H1 (cell line): ENCODE measurements at regions not wholly inside any gene's neighbourhood (a gene's known extent, or its start where the extent isn't known, plus 50 kb on each side); places are given as distances from the start of the nearest gene placed in this dataset.

Experiments used
- CTCF ChIA-PET: fragments of 300-600 bp; sonication (Branson Sonifier 250); formaldehyde crosslinking; loops from one replicate; lab custom pipeline; 2021; ENCODE audit not compliant: partially characterized antibody; lab: Charles Lee
- POLR2A ChIA-PET: fragments of 300-600 bp; sonication (Branson Sonifier 250); formaldehyde crosslinking; loops from one replicate; lab custom pipeline; 2021; ENCODE audit warnings: inconsistent platforms; ENCODE audit not compliant: partially characterized antibody; lab: Charles Lee
- DNase-seq, 2 experiments: peaks; one replicate each; pipeline versions ENCODE4 v3.0.0 to v3.0.0-alpha.2; 2010 to 2022; ENCODE audit warnings: low spot score in 2 of 2, low read depth in 1 of 2, mixed read lengths in 1 of 2
- FAIRE-seq: peaks from 2 replicates; lab custom pipeline; 2011; peaks lifted over from hg19 to GRCh38; lab: Jason Lieb, UNC
- H2AFZ ChIP-seq: 2 replicates; pipeline ENCODE4 v1.8.1; 2012; ENCODE audit warnings: low read length, inconsistent platforms
- H2AK5ac ChIP-seq: 2 replicates; pipeline ENCODE4 v1.6.1; 2013; ENCODE audit warnings: low read depth, low read length
- H2BK120ac ChIP-seq: replicated peaks from 2 replicates; pipeline ENCODE3; 2013; ENCODE audit warnings: low read depth, low read length, inconsistent platforms
- H2BK12ac ChIP-seq: 2 replicates; pipeline ENCODE4 v1.6.1; 2013; ENCODE audit warnings: low read depth, low read length
- H2BK15ac ChIP-seq: 2 replicates; pipeline ENCODE4 v1.6.1; 2013; ENCODE audit warnings: low read length
- H2BK20ac ChIP-seq: 2 replicates; pipeline ENCODE4 v1.6.1; 2013; ENCODE audit warnings: low read length
- H2BK5ac ChIP-seq: 2 replicates; pipeline ENCODE4 v1.6.1; 2013; ENCODE audit warnings: low read depth, low read length
- H3K14ac ChIP-seq: 2 replicates; pipeline ENCODE4 v1.6.1; 2013; ENCODE audit warnings: inconsistent platforms; ENCODE audit not compliant: insufficient read length
- H3K18ac ChIP-seq: 2 replicates; pipeline ENCODE4 v1.6.1; 2013; ENCODE audit warnings: low read length; ENCODE audit errors: extremely low read depth
- H3K23ac ChIP-seq: 2 replicates; pipeline ENCODE4 v1.6.1; 2013; ENCODE audit warnings: inconsistent platforms; ENCODE audit not compliant: insufficient read length
- H3K23me2 ChIP-seq: 2 replicates; pipeline ENCODE4 v1.6.1; 2013; ENCODE audit warnings: low read depth, low read length
- H3K27ac ChIP-seq: 2 replicates; pipeline ENCODE4 v1.6.1; 2011; ENCODE audit warnings: low read depth, low read length, inconsistent platforms
- H3K27me3 ChIP-seq, 4 experiments: replicated peaks in 1 of 4; 1 replicate in 1 of 4; 2 replicates in 3 of 4; pipeline versions ENCODE4 v1.6.1 to v1.8.1; 2011 to 2013; ENCODE audit warnings: low read length in 3 of 4, mild to moderate bottlenecking in 3 of 4, inconsistent platforms in 2 of 4, mixed read lengths in 2 of 4, moderate library complexity in 1 of 4; ENCODE audit not compliant: control insufficient read depth in 3 of 4, insufficient read depth in 3 of 4; ENCODE audit errors: extremely low read depth in 1 of 4
- H3K36me3 ChIP-seq, 4 experiments: 2 replicates each; pipeline versions ENCODE4 v1.6.1 to v1.8.1; 2011 to 2013; ENCODE audit warnings: mild to moderate bottlenecking in 4 of 4, low read length in 3 of 4, moderate library complexity in 2 of 4, control low read depth in 1 of 4, inconsistent platforms in 1 of 4; ENCODE audit not compliant: insufficient read depth in 4 of 4, control insufficient read depth in 2 of 4
- H3K4ac ChIP-seq: replicated peaks from 2 replicates; pipeline ENCODE3; 2013; ENCODE audit warnings: low read length, low read depth, mixed read lengths, inconsistent platforms; ENCODE audit not compliant: insufficient read length
- H3K4me1 ChIP-seq, 4 experiments: replicated peaks in 1 of 4; 1 replicate in 1 of 4; 2 replicates in 3 of 4; pipeline versions ENCODE4 v1.6.1 to v1.8.1; 2011 to 2013; ENCODE audit warnings: low read length in 3 of 4, inconsistent platforms in 2 of 4, mixed read lengths in 1 of 4; ENCODE audit not compliant: insufficient read depth in 4 of 4, control insufficient read depth in 3 of 4
- H3K4me2 ChIP-seq, 2 experiments: 2 replicates each; pipeline versions ENCODE4 v1.6.1 to v1.8.1; 2011 to 2013; ENCODE audit warnings: low read depth in 2 of 2, low read length in 2 of 2, control low read depth in 1 of 2, inconsistent platforms in 1 of 2, mild to moderate bottlenecking in 1 of 2; ENCODE audit not compliant: insufficient read depth in 1 of 2
- H3K4me3 ChIP-seq, 4 experiments: fragments of 200-600, 300-600 bp in 1 of 4; sonication (generic), shearing (Covaris generic), sonication (Bioruptor Twin) in 1 of 4; 2 replicates each; pipeline versions ENCODE4 v1.5.1 to v1.8.1; 2011 to 2016; ENCODE audit warnings: low read length in 4 of 4, low read depth in 3 of 4, control low read depth in 2 of 4, inconsistent platforms in 2 of 4, mild to moderate bottlenecking in 2 of 4, mixed read lengths in 1 of 4, moderate library complexity in 1 of 4; ENCODE audit not compliant: insufficient read depth in 2 of 4; ENCODE audit errors: extremely low read depth in 1 of 4
- H3K56ac ChIP-seq: replicated peaks from 2 replicates; pipeline ENCODE3; 2013; ENCODE audit warnings: low read depth, mild to moderate bottlenecking, mixed read lengths, low read length, inconsistent platforms; ENCODE audit not compliant: insufficient read length
- H3K79me1 ChIP-seq: 2 replicates; pipeline ENCODE4 v1.6.1; 2013; ENCODE audit warnings: low read depth, low read length, control low read depth
- H3K79me2 ChIP-seq, 2 experiments: 2 replicates each; pipeline versions ENCODE4 v1.6.1 to v1.8.1; 2012 to 2013; ENCODE audit warnings: low read length in 2 of 2, mild to moderate bottlenecking in 2 of 2, inconsistent platforms in 1 of 2; ENCODE audit not compliant: insufficient read depth in 2 of 2, control insufficient read depth in 1 of 2
- H3K9ac ChIP-seq, 4 experiments: replicated peaks in 1 of 4; 1 replicate in 1 of 4; 2 replicates in 3 of 4; pipeline versions ENCODE4 v1.6.1 to v1.8.1; 2011 to 2013; ENCODE audit warnings: low read depth in 3 of 4, low read length in 3 of 4, control low read depth in 2 of 4, mild to moderate bottlenecking in 2 of 4, moderate library complexity in 2 of 4, inconsistent platforms in 1 of 4; ENCODE audit errors: extremely low read depth in 1 of 4
- H3K9me3 ChIP-seq, 2 experiments: 2 replicates each; pipeline versions ENCODE4 v1.6.1 to v1.8.1; 2012 to 2013; ENCODE audit warnings: mild to moderate bottlenecking in 2 of 2, moderate library complexity in 2 of 2, control low read depth in 1 of 2, inconsistent platforms in 1 of 2, low read depth in 1 of 2, low read length in 1 of 2, mixed read lengths in 1 of 2; ENCODE audit not compliant: insufficient read depth in 2 of 2
- H4K20me1 ChIP-seq, 2 experiments: replicated peaks in 1 of 2; 2 replicates each; pipeline versions ENCODE3 to v1.8.1; 2011 to 2013; ENCODE audit warnings: inconsistent platforms in 2 of 2, low read length in 2 of 2, mild to moderate bottlenecking in 1 of 2; ENCODE audit not compliant: insufficient read depth in 2 of 2, control insufficient read depth in 1 of 2
- H4K5ac ChIP-seq: 2 replicates; pipeline ENCODE4 v1.6.1; 2013; ENCODE audit warnings: low read length, low read depth, mixed read lengths, inconsistent platforms; ENCODE audit not compliant: insufficient read length
- H4K8ac ChIP-seq: 2 replicates; pipeline ENCODE4 v1.8.0; 2013; ENCODE audit warnings: mild to moderate bottlenecking, moderate library complexity, low read length, inconsistent platforms; ENCODE audit not compliant: insufficient read depth; ENCODE audit errors: extremely low read depth
- H4K91ac ChIP-seq: replicated peaks from 2 replicates; pipeline ENCODE3; 2013; ENCODE audit warnings: low read length, mixed read lengths, inconsistent platforms; ENCODE audit not compliant: insufficient read length
- CBX8 ChIP-seq: fragments of 300-800, 300-1000 bp; sonication (generic); IDR thresholded peaks from 2 replicates; pipeline ENCODE4 v1.7.1; 2016; ENCODE audit warnings: low read depth, low read length, borderline replicate concordance
- CTCF ChIP-seq, 3 experiments: IDR thresholded peaks; 1 replicate in 2 of 3; 2 replicates in 1 of 3; pipeline versions ENCODE4 v1.5.1 to v1.6.1; 2011; ENCODE audit warnings: low read length in 3 of 3, mild to moderate bottlenecking in 3 of 3, inconsistent platforms in 2 of 3, low read depth in 1 of 3, moderate library complexity in 1 of 3; ENCODE audit not compliant: insufficient read depth in 1 of 3; ENCODE audit errors: control extremely low read depth in 1 of 3
- EGR1 ChIP-seq: IDR thresholded peaks from 2 replicates; pipeline ENCODE4 v1.6.1; 2011; ENCODE audit warnings: low read depth, low read length, borderline replicate concordance
- FOSL1 ChIP-seq: IDR thresholded peaks from 2 replicates; pipeline ENCODE4 v1.6.1; 2011; ENCODE audit warnings: mild to moderate bottlenecking, low read depth, low read length, moderate library complexity; ENCODE audit not compliant: insufficient read depth
- JUN ChIP-seq: IDR thresholded peaks from 2 replicates; pipeline ENCODE4 v1.6.1; 2011; ENCODE audit warnings: low read depth, mild to moderate bottlenecking, improper control_type of control experiment, low read length
- KDM1A ChIP-seq: fragments of 200-600, 300-600 bp; sonication (generic); IDR thresholded peaks from 2 replicates; pipeline ENCODE4 v1.7.1; 2016; ENCODE audit warnings: mild to moderate bottlenecking, low read length, borderline replicate concordance
- KDM5A ChIP-seq: fragments of 200-600 bp; IDR thresholded peaks from 2 replicates; pipeline ENCODE4 v1.7.1; 2012; ENCODE audit warnings: mild to moderate bottlenecking, low read length, inconsistent platforms, mixed read lengths
- PHF8 ChIP-seq: fragments of 200-600 bp; sonication (generic); conservative IDR thresholded peaks from 2 replicates; pipeline ENCODE4 v1.7.1; 2012; ENCODE audit warnings: low read depth, mild to moderate bottlenecking, inconsistent platforms, low read length, moderate library complexity
- SUZ12 ChIP-seq: fragments of 200-600 bp; sonication (generic); IDR thresholded peaks from 2 replicates; pipeline ENCODE4 v1.6.1; 2012; ENCODE audit warnings: mild to moderate bottlenecking, inconsistent platforms, low read length, moderate library complexity, mixed read lengths
- TAF7 ChIP-seq: optimal IDR thresholded peaks from 2 replicates; pipeline ENCODE3; 2011; ENCODE audit warnings: low read depth, mild to moderate bottlenecking, inconsistent platforms, low read length, moderate library complexity, borderline replicate concordance
- YY1 ChIP-seq: IDR thresholded peaks from 2 replicates; pipeline ENCODE4 v1.6.1; 2011; ENCODE audit warnings: low read depth, mild to moderate bottlenecking, low read length
- WGBS, 2 experiments: shearing (Covaris generic) in 1 of 2; methylation state at CpG; one replicate each; pipeline versions ENCODE4 v1.1.6 to v1.1.7; 2013 to 2015; ENCODE audit warnings: low lambda C conversion rate in 2 of 2, mixed read lengths in 2 of 2, inconsistent platforms in 1 of 2, low coverage in 1 of 2, missing lambda C conversion rate in 1 of 2; ENCODE audit not compliant: insufficient replicate concordance in 2 of 2, insufficient coverage in 1 of 2, insufficient read length in 1 of 2; ENCODE audit errors: extremely low coverage in 1 of 2, missing lambda C conversion rate in 1 of 2; 5-methylcytosine and 5-hydroxymethylcytosine counted together

- Histone ChIP-seq H3K27ac (no peak overlapping the region), H4K8ac (no peak overlapping the region), H2AFZ (no peak overlapping the region), H3K4me1 (no peaks in the 10 kb centered on the region), H3K4me2 (no peak overlapping the region), H2BK20ac (no peak overlapping the region), H3K18ac (no peak overlapping the region), H3K9ac (no peak overlapping the region), H2BK120ac (no peak overlapping the region), H3K79me2 (no peaks in the 10 kb centered on the region), H3K56ac (no peak overlapping the region), H3K27me3 (no peaks in the 10 kb centered on the region), H3K36me3 (no peaks in the 10 kb centered on the region), H2AK5ac (no peak overlapping the region), H3K4me3 (no peak overlapping the region), H3K9me3 (peaks cover under 1 to 20% of the 10 kb centered on the region in 2 experiments; a peak in 3 of 4 replicates), H4K5ac (no peak overlapping the region), H3K79me1 (no peaks in the 10 kb centered on the region), H2BK15ac (no peak overlapping the region), H3K14ac (no peak overlapping the region), H3K4ac (no peak overlapping the region), H4K20me1 (no peaks in the 10 kb centered on the region), H2BK12ac (no peak overlapping the region), H2BK5ac (no peak overlapping the region), H3K23me2 (no peaks in the 10 kb centered on the region), H4K91ac (no peak overlapping the region), H3K23ac (no peak overlapping the region)
- no peak for FAIRE-seq
- DNase-seq, result no peak
- no peak for TF ChIP-seq KDM1A
- TF ChIP-seq FOSL1, result no peak
- no peak for TF ChIP-seq CTCF (IDR thresholded peaks at IDR 0.05; ENCODE audit: control extremely low read depth in 1 of 3, insufficient read depth in 1 of 3, low read depth in 1 of 3, low read length in 3 of 3)
- TF ChIP-seq YY1, result no peak
- no peak for TF ChIP-seq EGR1
- no peak for TF ChIP-seq PHF8
- no peak for TF ChIP-seq CBX8
- TF ChIP-seq TAF7, result no peak
- no peak for TF ChIP-seq JUN
- TF ChIP-seq SUZ12, result no peak
- TF ChIP-seq KDM5A, result no peak
- CTCF ChIA-PET, result no interaction called here
- 88% methylated on average over 2 of the region's 2 CpGs; no CpG with 5 or more reads in 1 of the 2 experiments for WGBS, 2 experiments
- POLR2A ChIA-PET, result no interaction called here
Observed at GRCh38 chrX:121195719-121196118, 148.3 kb downstream of the GLUD2 start.
